ENCODE measurements at regions not wholly inside any gene's neighbourhood (a gene's known extent, or its start where the extent isn't known, plus 50 kb on each side); places are given as distances from the start of the nearest gene placed in this dataset.

GRCh38 chr6:121828146-121828886, 392.9 kb downstream of the GJA1 start:
- no peaks in the 10 kb centered on the region for H3K27me3 Mint-ChIP-seq (ENCODE audit: unreplicated experiment)
- H3K4me3 Mint-ChIP-seq (ENCODE audit: unreplicated experiment): no peak overlapping the region
- H3K27ac Mint-ChIP-seq (ENCODE audit: unreplicated experiment): no peak overlapping the region
- no peak for TF ChIP-seq CTCF (IDR thresholded peaks at IDR 0.05; ENCODE audit: partially characterized antibody, unreplicated experiment)
- H3K9me3 Mint-ChIP-seq (ENCODE audit: unreplicated experiment): no peaks in the 10 kb centered on the region
- H3K4me1 Mint-ChIP-seq (ENCODE audit: low read depth, unreplicated experiment): peaks cover 9% of the 10 kb centered on the region
- no peaks in the 10 kb centered on the region for H3K36me3 Mint-ChIP-seq (ENCODE audit: unreplicated experiment)
- no peak for DNase-seq

GRCh38 chr6:121830736-121831135, 395.3 kb downstream of the GJA1 start:
- H3K27ac Mint-ChIP-seq (ENCODE audit: unreplicated experiment): no peak overlapping the region
- no peaks in the 10 kb centered on the region for H3K9me3 Mint-ChIP-seq (ENCODE audit: unreplicated experiment)
- H3K4me3 Mint-ChIP-seq (ENCODE audit: unreplicated experiment): no peak overlapping the region
- no peaks in the 10 kb centered on the region for H3K27me3 Mint-ChIP-seq (ENCODE audit: unreplicated experiment)
- H3K36me3 Mint-ChIP-seq (ENCODE audit: unreplicated experiment): no peaks in the 10 kb centered on the region
- TF ChIP-seq CTCF (IDR thresholded peaks at IDR 0.05; ENCODE audit: partially characterized antibody, unreplicated experiment): no peak
- no peak for DNase-seq
- peaks cover 5% of the 10 kb centered on the region for H3K4me1 Mint-ChIP-seq (ENCODE audit: low read depth, unreplicated experiment)

GRCh38 chr6:121835662-121836061, 400.2 kb downstream of the GJA1 start:
- H3K27me3 Mint-ChIP-seq (ENCODE audit: unreplicated experiment): no peaks in the 10 kb centered on the region
- H3K9me3 Mint-ChIP-seq (ENCODE audit: unreplicated experiment): no peaks in the 10 kb centered on the region
- no peak for DNase-seq

GRCh38 chr6:121837545-121838229, 402.2 kb downstream of the GJA1 start:
- no peak for DNase-seq
- Mint-ChIP-seq H3K27ac (ENCODE audit: unreplicated experiment) (no peak overlapping the region), H3K27me3 (ENCODE audit: unreplicated experiment) (no peaks in the 10 kb centered on the region), H3K4me3 (ENCODE audit: unreplicated experiment) (no peak overlapping the region), H3K9me3 (ENCODE audit: unreplicated experiment) (no peaks in the 10 kb centered on the region), H3K36me3 (ENCODE audit: unreplicated experiment) (no peaks in the 10 kb centered on the region), H3K4me1 (ENCODE audit: low read depth, unreplicated experiment) (no peaks in the 10 kb centered on the region)
- TF ChIP-seq CTCF (IDR thresholded peaks at IDR 0.05; ENCODE audit: partially characterized antibody, unreplicated experiment): no peak

More at GRCh38 chr6:121835662-121836061, 400.2 kb downstream of the GJA1 start:
- Mint-ChIP-seq H3K36me3 (ENCODE audit: unreplicated experiment) (no peaks in the 10 kb centered on the region), H3K4me3 (ENCODE audit: unreplicated experiment) (no peak overlapping the region), H3K27ac (ENCODE audit: unreplicated experiment) (no peak overlapping the region), H3K4me1 (ENCODE audit: low read depth, unreplicated experiment) (no peaks in the 10 kb centered on the region)
- TF ChIP-seq CTCF (IDR thresholded peaks at IDR 0.05; ENCODE audit: partially characterized antibody, unreplicated experiment): no peak

GRCh38 chr6:121838842-121839241, 403.4 kb downstream of the GJA1 start:
- H3K4me3 Mint-ChIP-seq (ENCODE audit: unreplicated experiment): no peak overlapping the region
- H3K9me3 Mint-ChIP-seq (ENCODE audit: unreplicated experiment): no peaks in the 10 kb centered on the region
- H3K36me3 Mint-ChIP-seq (ENCODE audit: unreplicated experiment): no peaks in the 10 kb centered on the region
- no peak for DNase-seq
- no peak for TF ChIP-seq CTCF (IDR thresholded peaks at IDR 0.05; ENCODE audit: partially characterized antibody, unreplicated experiment)
- H3K27me3 Mint-ChIP-seq (ENCODE audit: unreplicated experiment): no peaks in the 10 kb centered on the region
- H3K4me1 Mint-ChIP-seq (ENCODE audit: low read depth, unreplicated experiment): no peaks in the 10 kb centered on the region
- no peak overlapping the region for H3K27ac Mint-ChIP-seq (ENCODE audit: unreplicated experiment)
